ENCODE measurements at regions not wholly inside any gene's neighbourhood (a gene's known extent, or its start where the extent isn't known, plus 50 kb on each side); places are given as distances from the start of the nearest gene placed in this dataset.

DNA sequence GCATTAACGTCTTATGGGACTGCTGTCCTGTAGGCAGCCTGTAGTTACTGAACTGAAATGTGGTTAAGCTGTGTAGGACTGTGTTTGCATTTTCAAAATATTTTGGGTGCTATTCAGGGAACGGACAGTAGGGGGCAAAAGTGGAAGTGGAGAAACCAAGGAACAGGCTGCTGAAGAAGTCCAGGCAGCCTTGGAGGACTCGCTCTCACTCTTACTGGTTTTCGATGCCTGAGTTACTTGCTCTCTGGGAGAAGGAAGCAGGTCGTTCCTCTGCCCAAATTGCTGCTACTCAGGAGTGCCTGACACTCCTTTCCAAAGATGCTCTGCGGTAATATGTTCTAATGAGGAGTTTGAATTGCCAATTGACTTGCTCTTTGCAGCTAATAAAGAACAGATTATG is 64.5 kb upstream of the RBFOX1 start:
- H3K4me3 ChIP-seq = no peak overlapping the region
- H3K9me3 ChIP-seq = no peaks in the 10 kb centered on the region
- H3K27ac ChIP-seq = no peak overlapping the region
- TF ChIP-seq, protein P1, sequence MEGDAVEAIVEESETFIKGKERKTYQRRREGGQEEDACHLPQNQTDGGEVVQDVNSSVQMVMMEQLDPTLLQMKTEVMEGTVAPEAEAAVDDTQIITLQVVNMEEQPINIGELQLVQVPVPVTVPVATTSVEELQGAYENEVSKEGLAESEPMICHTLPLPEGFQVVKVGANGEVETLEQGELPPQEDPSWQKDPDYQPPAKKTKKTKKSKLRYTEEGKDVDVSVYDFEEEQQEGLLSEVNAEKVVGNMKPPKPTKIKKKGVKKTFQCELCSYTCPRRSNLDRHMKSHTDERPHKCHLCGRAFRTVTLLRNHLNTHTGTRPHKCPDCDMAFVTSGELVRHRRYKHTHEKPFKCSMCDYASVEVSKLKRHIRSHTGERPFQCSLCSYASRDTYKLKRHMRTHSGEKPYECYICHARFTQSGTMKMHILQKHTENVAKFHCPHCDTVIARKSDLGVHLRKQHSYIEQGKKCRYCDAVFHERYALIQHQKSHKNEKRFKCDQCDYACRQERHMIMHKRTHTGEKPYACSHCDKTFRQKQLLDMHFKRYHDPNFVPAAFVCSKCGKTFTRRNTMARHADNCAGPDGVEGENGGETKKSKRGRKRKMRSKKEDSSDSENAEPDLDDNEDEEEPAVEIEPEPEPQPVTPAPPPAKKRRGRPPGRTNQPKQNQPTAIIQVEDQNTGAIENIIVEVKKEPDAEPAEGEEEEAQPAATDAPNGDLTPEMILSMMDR (IDR thresholded peaks at IDR 0.05) = peak; percentile 22 to 48 (median 44)
- no peak for TF ChIP-seq POLR2A (IDR thresholded peaks at IDR 0.05)
- peak in 3 of 4 donors; percentile 2 to 14 (median 9) for DNase-seq
- no peak for ATAC-seq
- intact Hi-C loops (cut with DNase I) = no loop called here
- no peaks in the 10 kb centered on the region for H3K4me1 ChIP-seq
- H3K27me3 ChIP-seq = no peaks in the 10 kb centered on the region
- no peaks in the 10 kb centered on the region for H3K36me3 ChIP-seq (replicated peaks in 1 of 2; ENCODE audit: insufficient read depth in 1 of 2, low read depth in 2 of 2)
- WGBS, 2 donors = 10 to 11% methylated on average over 6 of the region's 6 CpGs

DNA sequence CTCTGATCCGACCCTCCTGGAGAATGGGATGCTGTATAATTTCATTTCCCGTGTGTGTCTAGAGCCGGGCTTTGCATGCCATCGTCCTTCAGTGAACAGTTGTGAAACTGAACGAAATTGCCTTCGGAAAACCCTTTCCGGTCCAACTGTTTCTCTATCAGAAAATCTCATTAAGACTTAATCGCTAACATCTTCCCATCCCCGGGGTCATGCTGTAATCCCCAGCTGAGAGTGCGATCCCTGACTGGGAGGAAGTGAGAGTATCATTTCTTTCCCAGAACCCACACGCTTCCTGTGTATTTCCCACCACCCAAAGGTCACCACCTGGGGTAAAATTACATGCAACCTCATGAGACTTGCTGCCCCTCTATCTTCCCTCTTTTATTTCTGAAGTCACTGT is 75.6 kb upstream of the RBFOX1 start:
- WGBS, 2 donors = 36 to 59% methylated on average over 11 of the region's 11 CpGs
- no peaks in the 10 kb centered on the region for H3K27me3 ChIP-seq
- DNase-seq = no peak
- TF ChIP-seq, protein P1 (IDR thresholded peaks at IDR 0.05) = no peak
- no peak for TF ChIP-seq POLR2A (IDR thresholded peaks at IDR 0.05)
- H3K36me3 ChIP-seq (replicated peaks in 1 of 2; ENCODE audit: insufficient read depth in 1 of 2, low read depth in 2 of 2) = no peaks in the 10 kb centered on the region
- no peaks in the 10 kb centered on the region for H3K4me1 ChIP-seq
- intact Hi-C loops (cut with DNase I) = no loop called here
- ATAC-seq = no peak
- no peaks in the 10 kb centered on the region for H3K9me3 ChIP-seq
- H3K4me3 ChIP-seq = no peak overlapping the region
- H3K27ac ChIP-seq = no peak overlapping the region

DNA sequence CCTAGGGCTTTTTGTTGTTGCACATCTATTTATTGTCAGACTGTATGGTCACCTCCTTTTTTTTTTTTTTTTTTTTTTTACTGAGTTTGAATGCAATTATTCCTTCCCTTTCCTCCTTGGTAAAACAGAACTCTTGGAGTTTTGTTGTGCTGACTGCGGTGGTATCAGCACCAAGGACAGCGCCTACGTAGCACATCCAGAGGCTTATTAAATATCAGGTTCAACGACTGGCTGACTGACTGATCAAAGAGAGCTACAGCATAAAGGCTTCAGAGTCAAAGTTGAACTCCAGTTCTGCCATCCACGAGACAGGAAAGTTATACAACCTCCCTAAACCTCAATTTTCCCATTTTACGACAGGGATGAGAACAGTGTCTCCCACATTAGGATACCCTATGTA is 86.1 kb upstream of the RBFOX1 start:
- 26 to 27% methylated on average over 6 of the region's 6 CpGs for WGBS, 2 donors
- intact Hi-C loops (cut with DNase I) = no loop called here
- no peaks in the 10 kb centered on the region for H3K4me1 ChIP-seq
- ATAC-seq (no peak), DNase-seq (no peak)
- no peaks in the 10 kb centered on the region for H3K27me3 ChIP-seq
- TF ChIP-seq, protein P1 (IDR thresholded peaks at IDR 0.05) = no peak
- TF ChIP-seq POLR2A (IDR thresholded peaks at IDR 0.05) = no peak
- H3K27ac ChIP-seq = no peak overlapping the region
- H3K9me3 ChIP-seq = no peaks in the 10 kb centered on the region
- H3K36me3 ChIP-seq (replicated peaks in 1 of 2; ENCODE audit: insufficient read depth in 1 of 2, low read depth in 2 of 2) = no peaks in the 10 kb centered on the region
- no peak overlapping the region for H3K4me3 ChIP-seq

DNA sequence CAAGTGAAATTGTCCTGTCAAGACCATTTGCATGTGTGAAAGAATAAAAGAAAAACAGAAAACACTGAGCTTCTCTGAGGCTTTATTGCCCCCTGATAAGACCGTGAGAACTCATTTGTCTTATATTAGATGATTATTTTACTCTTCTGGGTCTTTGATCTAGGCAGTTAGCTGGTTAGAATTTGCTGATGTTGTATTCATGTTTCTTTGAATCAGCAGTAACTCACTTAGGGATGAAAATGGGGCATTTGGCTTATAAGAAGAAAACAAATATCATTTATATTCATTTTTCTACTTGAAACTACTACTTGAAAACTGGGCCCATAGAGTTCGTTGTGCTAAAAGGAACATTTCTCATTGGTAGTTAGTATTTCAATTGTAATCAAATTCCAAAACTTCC is 93.1 kb upstream of the RBFOX1 start:
- Histone ChIP-seq H3K27me3 (no peaks in the 10 kb centered on the region), H3K27ac (no peak overlapping the region), H3K9me3 (no peaks in the 10 kb centered on the region), H3K36me3 (replicated peaks in 1 of 2; ENCODE audit: insufficient read depth in 1 of 2, low read depth in 2 of 2) (no peaks in the 10 kb centered on the region), H3K4me1 (no peaks in the 10 kb centered on the region), H3K4me3 (no peak overlapping the region)
- 40 to 48% methylated on average over 2 of the region's 2 CpGs for WGBS, 2 donors
- no peak for ATAC-seq
- intact Hi-C loops (cut with DNase I) = no loop called here
- TF ChIP-seq, protein P1 (IDR thresholded peaks at IDR 0.05) = no peak
- no peak for TF ChIP-seq POLR2A (IDR thresholded peaks at IDR 0.05)
- DNase-seq = no peak

DNA sequence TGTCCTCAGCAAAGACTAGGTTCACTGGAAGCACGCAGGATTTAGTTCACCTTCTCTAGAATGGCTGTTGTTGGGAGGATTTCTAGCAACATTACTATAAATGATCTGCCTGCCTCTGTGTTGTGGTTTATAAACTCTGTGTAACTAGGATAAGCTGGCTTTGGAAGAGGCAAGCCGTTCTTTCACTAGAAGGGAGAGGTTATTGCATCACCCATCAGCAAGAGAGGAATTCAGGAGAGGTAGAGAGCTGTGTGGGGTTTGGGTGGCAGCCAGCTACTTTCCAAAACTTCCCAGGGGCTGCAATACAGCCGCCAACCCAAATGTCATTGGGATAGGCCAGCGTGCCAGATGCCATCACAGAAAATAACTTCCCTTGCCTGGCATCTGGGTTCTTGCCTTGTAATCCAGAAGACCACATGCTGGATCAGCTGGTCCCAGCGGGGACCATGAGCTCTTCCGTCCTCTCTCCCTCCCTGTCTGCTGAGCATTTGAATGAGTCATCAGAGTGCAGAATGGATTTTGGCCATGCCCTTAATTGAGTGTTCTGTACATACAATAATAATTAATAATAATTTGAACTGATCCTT is 95.7 kb upstream of the RBFOX1 start:
- WGBS, 2 donors = 63 to 68% methylated on average over 6 of the region's 6 CpGs
- DNase-seq = no peak

More for the DNA sequence above, 95.7 kb upstream of the RBFOX1 start:
- Histone ChIP-seq H3K27me3 (no peaks in the 10 kb centered on the region), H3K4me1 (no peaks in the 10 kb centered on the region), H3K4me3 (no peak overlapping the region), H3K9me3 (no peaks in the 10 kb centered on the region), H3K36me3 (replicated peaks in 1 of 2; ENCODE audit: insufficient read depth in 1 of 2, low read depth in 2 of 2) (no peaks in the 10 kb centered on the region), H3K27ac (no peak overlapping the region)
- ATAC-seq = no peak
- intact Hi-C loops (cut with DNase I) = no loop called here
- no peak for TF ChIP-seq POLR2A (IDR thresholded peaks at IDR 0.05)
- TF ChIP-seq, protein P1 (IDR thresholded peaks at IDR 0.05) = no peak
